ENCODE measurements at regions not wholly inside any gene's neighbourhood (a gene's known extent, or its start where the extent isn't known, plus 50 kb on each side); places are given as distances from the start of the nearest gene placed in this dataset.

DNA sequence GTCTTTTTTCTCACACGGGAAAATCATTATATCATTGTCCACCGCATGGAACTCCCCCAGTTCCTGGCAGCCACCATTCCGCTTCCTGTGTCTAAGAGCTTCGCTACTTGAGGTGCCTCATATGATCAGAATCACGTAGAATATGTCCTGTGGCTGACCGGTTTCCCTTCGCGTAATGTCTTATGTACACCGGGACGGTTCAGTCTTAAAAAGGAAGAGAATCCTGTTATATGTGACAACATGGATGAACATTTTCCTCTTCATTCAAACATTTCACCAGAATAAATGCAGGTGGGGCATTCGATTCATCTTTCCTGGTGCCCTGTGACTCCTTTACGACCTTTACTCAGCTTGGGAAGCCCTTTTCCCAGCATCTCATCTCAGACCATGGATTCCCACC, 131.7 kb upstream of the TWIST2 start:
- no peak overlapping the region for H3K9ac ChIP-seq (ENCODE audit: low read length)
- ATAC-seq (ENCODE audit: low read depth), result no peak
- DNase-seq, result no peak
- H3K27me3 ChIP-seq (replicated peaks in 1 of 4; ENCODE audit: control extremely low read depth in 1 of 4, control insufficient read depth in 3 of 4, insufficient read depth in 4 of 4, low read length in 3 of 4), result peaks cover 0 to 5% (median 1%) of the 10 kb centered on the region in 4 experiments
- TF ChIP-seq, protein P1, sequence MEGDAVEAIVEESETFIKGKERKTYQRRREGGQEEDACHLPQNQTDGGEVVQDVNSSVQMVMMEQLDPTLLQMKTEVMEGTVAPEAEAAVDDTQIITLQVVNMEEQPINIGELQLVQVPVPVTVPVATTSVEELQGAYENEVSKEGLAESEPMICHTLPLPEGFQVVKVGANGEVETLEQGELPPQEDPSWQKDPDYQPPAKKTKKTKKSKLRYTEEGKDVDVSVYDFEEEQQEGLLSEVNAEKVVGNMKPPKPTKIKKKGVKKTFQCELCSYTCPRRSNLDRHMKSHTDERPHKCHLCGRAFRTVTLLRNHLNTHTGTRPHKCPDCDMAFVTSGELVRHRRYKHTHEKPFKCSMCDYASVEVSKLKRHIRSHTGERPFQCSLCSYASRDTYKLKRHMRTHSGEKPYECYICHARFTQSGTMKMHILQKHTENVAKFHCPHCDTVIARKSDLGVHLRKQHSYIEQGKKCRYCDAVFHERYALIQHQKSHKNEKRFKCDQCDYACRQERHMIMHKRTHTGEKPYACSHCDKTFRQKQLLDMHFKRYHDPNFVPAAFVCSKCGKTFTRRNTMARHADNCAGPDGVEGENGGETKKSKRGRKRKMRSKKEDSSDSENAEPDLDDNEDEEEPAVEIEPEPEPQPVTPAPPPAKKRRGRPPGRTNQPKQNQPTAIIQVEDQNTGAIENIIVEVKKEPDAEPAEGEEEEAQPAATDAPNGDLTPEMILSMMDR (IDR thresholded peaks at IDR 0.05), result no peak
- TF ChIP-seq EZH2 (IDR thresholded peaks at IDR 0.05; ENCODE audit: borderline replicate concordance, insufficient read depth, low read depth, low read length, poor library complexity, severe bottlenecking), result no peak
- no peaks in the 10 kb centered on the region for H3K4me1 ChIP-seq (ENCODE audit: control insufficient read depth in 2 of 2, insufficient read depth in 2 of 2, low read length in 2 of 2)
- H3K27me3 Mint-ChIP-seq, result peaks cover 7% of the 10 kb centered on the region
- H3K9me3 ChIP-seq (ENCODE audit: control extremely low read depth in 1 of 3, control insufficient read depth in 2 of 3, insufficient read depth in 1 of 3, low read length in 2 of 3), result peaks cover 0 to 22% (median 0%) of the 10 kb centered on the region in 3 donors
- 84% methylated on average over 10 of the region's 12 CpGs for WGBS (ENCODE audit: insufficient coverage)
- no peaks in the 10 kb centered on the region for H3K79me2 ChIP-seq (ENCODE audit: control insufficient read depth, insufficient read depth, low read length)
- H3K4me3 Mint-ChIP-seq, result no peak overlapping the region
- no peak overlapping the region for H3K27ac Mint-ChIP-seq
- no peak overlapping the region for H3K4me2 ChIP-seq (replicated peaks; ENCODE audit: low read depth, low read length, poor library complexity, severe bottlenecking)
- no peak overlapping the region for H2AFZ ChIP-seq (ENCODE audit: insufficient read depth, low read depth, low read length, poor library complexity, severe bottlenecking)
- H3K36me3 ChIP-seq (replicated peaks in 1 of 2; ENCODE audit: control extremely low read depth in 1 of 2, control insufficient read depth in 1 of 2, extremely low read depth in 1 of 2, insufficient read depth in 2 of 2, low read length in 1 of 2), result no peaks in the 10 kb centered on the region
- H3K27ac ChIP-seq (ENCODE audit: low read length in 2 of 2), result no peak overlapping the region
- H3K9me3 Mint-ChIP-seq (ENCODE audit: insufficient read depth), result no peaks in the 10 kb centered on the region
- no peaks in the 10 kb centered on the region for H3K4me1 Mint-ChIP-seq
- POLR2A ChIA-PET, result no interaction called here
- CTCF ChIA-PET, result no interaction called here
- no peak overlapping the region for H3K4me3 ChIP-seq (ENCODE audit: control extremely low read depth in 1 of 5, extremely low read depth in 1 of 5, insufficient read depth in 1 of 5, low read depth in 2 of 5, low read length in 4 of 5)
- no peaks in the 10 kb centered on the region for H4K20me1 ChIP-seq (ENCODE audit: control insufficient read depth, insufficient read depth, low read length, poor library complexity, severe bottlenecking)
- intact Hi-C loops (cut with micrococcal nuclease), result no loop called here

DNA sequence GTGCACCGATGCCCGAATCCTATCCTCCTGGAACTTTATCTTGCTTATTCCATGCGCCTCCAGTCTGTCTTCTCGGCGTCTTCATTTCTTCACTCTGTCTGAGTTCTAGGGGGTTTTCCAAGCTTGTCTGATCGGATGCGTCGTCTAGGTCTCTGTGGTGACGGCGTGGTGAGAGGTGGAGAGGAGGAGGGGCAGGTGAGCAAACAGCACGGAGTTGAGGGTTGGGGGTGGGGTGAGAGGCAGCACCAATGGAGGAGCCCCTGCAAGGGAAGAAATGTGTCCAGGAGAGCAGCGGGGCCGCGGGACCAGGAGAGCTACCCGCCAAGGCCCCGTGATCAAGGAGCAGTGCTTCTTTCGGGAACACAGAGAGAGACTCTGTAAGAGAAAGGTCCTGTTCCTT, 131.3 kb upstream of the TWIST2 start:
- ChIA-PET POLR2A (no interaction called here), CTCF (no interaction called here)
- no peak overlapping the region for H3K4me2 ChIP-seq (replicated peaks; ENCODE audit: low read depth, low read length, poor library complexity, severe bottlenecking)
- WGBS (ENCODE audit: insufficient coverage), result 65% methylated on average over 16 of the region's 17 CpGs
- H3K79me2 ChIP-seq (ENCODE audit: control insufficient read depth, insufficient read depth, low read length), result no peaks in the 10 kb centered on the region
- H3K9me3 ChIP-seq (ENCODE audit: control extremely low read depth in 1 of 3, control insufficient read depth in 2 of 3, insufficient read depth in 1 of 3, low read length in 2 of 3), result peaks cover 0 to 22% (median 0%) of the 10 kb centered on the region in 3 donors
- H3K9ac ChIP-seq (ENCODE audit: low read length), result no peak overlapping the region
- DNase-seq (no peak), ATAC-seq (ENCODE audit: low read depth) (no peak)
- no peaks in the 10 kb centered on the region for H3K36me3 ChIP-seq (replicated peaks in 1 of 2; ENCODE audit: control extremely low read depth in 1 of 2, control insufficient read depth in 1 of 2, extremely low read depth in 1 of 2, insufficient read depth in 2 of 2, low read length in 1 of 2)
- H4K20me1 ChIP-seq (ENCODE audit: control insufficient read depth, insufficient read depth, low read length, poor library complexity, severe bottlenecking), result no peaks in the 10 kb centered on the region
- no peaks in the 10 kb centered on the region for H3K4me1 ChIP-seq (ENCODE audit: control insufficient read depth in 2 of 2, insufficient read depth in 2 of 2, low read length in 2 of 2)
- no peak overlapping the region for H3K27ac ChIP-seq (ENCODE audit: low read length in 2 of 2)
- Mint-ChIP-seq H3K4me1 (no peaks in the 10 kb centered on the region), H3K27ac (no peak overlapping the region), H3K4me3 (no peak overlapping the region), H3K9me3 (ENCODE audit: insufficient read depth) (no peaks in the 10 kb centered on the region), H3K27me3 (peaks cover 7% of the 10 kb centered on the region)
- H3K4me3 ChIP-seq (ENCODE audit: control extremely low read depth in 1 of 5, extremely low read depth in 1 of 5, insufficient read depth in 1 of 5, low read depth in 2 of 5, low read length in 4 of 5), result no peak overlapping the region
- TF ChIP-seq EZH2 (IDR thresholded peaks at IDR 0.05; ENCODE audit: borderline replicate concordance, insufficient read depth, low read depth, low read length, poor library complexity, severe bottlenecking), result no peak
- TF ChIP-seq, protein P1 (IDR thresholded peaks at IDR 0.05), result no peak
- no peak overlapping the region for H2AFZ ChIP-seq (ENCODE audit: insufficient read depth, low read depth, low read length, poor library complexity, severe bottlenecking)
- peaks cover 0 to 5% (median 1%) of the 10 kb centered on the region in 4 experiments for H3K27me3 ChIP-seq (replicated peaks in 1 of 4; ENCODE audit: control extremely low read depth in 1 of 4, control insufficient read depth in 3 of 4, insufficient read depth in 4 of 4, low read length in 3 of 4)
- intact Hi-C loops (cut with micrococcal nuclease), result no loop called here

Measured in B cell (primary cell).